ENCODE measurements at regions not wholly inside any gene's neighbourhood (a gene's known extent, or its start where the extent isn't known, plus 50 kb on each side); places are given as distances from the start of the nearest gene placed in this dataset.

DNA sequence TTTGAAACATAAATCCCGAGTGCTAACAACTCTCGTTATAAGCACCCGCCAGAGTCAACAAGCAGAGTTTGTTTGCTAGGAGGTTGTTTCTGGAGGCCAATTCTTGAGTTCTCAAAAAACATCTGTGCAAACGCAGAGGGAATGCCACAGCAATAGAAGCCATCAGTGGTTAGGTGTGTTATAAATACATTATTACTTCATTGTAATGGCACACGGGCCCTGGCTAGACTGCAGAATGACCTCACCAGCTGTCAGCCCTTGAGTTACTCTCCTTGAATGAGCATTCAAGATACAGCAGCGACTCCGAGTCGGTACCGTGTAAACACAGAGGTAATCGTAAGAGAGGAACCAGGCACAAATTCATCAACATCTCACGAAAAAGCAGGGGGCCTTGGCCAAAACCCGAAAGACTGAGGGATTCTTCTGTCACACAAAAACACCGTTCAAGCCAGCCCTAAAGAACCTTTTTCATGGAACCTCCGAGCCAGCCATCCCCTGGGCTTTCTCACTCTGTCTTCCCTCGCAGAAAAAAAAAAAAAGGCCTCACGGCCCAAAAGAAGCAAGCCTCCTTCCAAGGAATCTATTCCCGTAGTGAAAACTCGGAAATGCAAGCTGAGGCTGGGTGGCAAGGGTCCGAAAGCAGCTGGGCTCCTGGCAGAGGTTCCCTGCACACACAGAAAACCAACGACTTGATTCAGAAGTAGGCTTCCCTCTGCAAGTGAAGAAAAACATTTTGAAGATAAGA is 133.7 kb upstream of the MEIS1 start (continued):
- TF ChIP-seq RNF2 (IDR thresholded peaks at IDR 0.05; ENCODE audit: borderline replicate concordance, low read depth, low read length, missing control alignments, poor library complexity, severe bottlenecking), result no peak
- TF ChIP-seq, protein P1, sequence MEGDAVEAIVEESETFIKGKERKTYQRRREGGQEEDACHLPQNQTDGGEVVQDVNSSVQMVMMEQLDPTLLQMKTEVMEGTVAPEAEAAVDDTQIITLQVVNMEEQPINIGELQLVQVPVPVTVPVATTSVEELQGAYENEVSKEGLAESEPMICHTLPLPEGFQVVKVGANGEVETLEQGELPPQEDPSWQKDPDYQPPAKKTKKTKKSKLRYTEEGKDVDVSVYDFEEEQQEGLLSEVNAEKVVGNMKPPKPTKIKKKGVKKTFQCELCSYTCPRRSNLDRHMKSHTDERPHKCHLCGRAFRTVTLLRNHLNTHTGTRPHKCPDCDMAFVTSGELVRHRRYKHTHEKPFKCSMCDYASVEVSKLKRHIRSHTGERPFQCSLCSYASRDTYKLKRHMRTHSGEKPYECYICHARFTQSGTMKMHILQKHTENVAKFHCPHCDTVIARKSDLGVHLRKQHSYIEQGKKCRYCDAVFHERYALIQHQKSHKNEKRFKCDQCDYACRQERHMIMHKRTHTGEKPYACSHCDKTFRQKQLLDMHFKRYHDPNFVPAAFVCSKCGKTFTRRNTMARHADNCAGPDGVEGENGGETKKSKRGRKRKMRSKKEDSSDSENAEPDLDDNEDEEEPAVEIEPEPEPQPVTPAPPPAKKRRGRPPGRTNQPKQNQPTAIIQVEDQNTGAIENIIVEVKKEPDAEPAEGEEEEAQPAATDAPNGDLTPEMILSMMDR (IDR thresholded peaks at IDR 0.05; ENCODE audit: control extremely low read depth in 1 of 3, insufficient read depth in 1 of 3, low read depth in 1 of 3, low read length in 3 of 3), result no peak
- no peak for TF ChIP-seq EGR1 (IDR thresholded peaks at IDR 0.05; ENCODE audit: borderline replicate concordance, low read depth, low read length)
- TF ChIP-seq FOSL1 (IDR thresholded peaks at IDR 0.05; ENCODE audit: insufficient read depth, low read depth, low read length), result no peak
- TF ChIP-seq SP1 (IDR thresholded peaks at IDR 0.05; ENCODE audit: low read depth, low read length), result no peak
